ENCODE measurements at regions not wholly inside any gene's neighbourhood (a gene's known extent, or its start where the extent isn't known, plus 50 kb on each side); places are given as distances from the start of the nearest gene placed in this dataset.

DNA sequence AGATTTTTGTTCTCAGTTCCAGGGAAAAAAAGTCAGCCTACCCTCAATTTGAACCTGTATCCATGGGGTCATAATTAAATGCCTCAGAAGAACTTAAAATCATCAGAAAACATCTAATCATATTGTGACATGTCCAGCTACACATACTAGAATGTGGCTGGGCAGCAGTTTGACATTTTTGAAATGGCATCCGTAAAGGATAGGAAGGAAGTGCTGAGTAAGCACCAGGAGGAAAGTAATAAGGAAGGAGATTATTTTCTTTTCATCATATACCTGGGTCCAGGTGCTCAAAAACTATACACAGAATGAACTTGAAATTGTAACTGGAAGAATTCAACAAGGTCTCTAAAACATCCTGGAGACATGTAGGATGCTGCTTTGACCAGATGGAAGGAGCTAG is 116.9 kb upstream of the RAI14 start:
- no peaks in the 10 kb centered on the region for H3K4me1 ChIP-seq
- H3K27me3 ChIP-seq = peaks cover 3% of the 10 kb centered on the region
- WGBS = 47% methylated on average over 1 of the region's 1 CpG
- DNase-seq (ENCODE audit: low spot score in 2 of 2) = no peak
- no peaks in the 10 kb centered on the region for H3K36me3 ChIP-seq
- H3K9me3 ChIP-seq = no peaks in the 10 kb centered on the region
- no peak for TF ChIP-seq EP300 (IDR thresholded peaks at IDR 0.05)
- no peak for TF ChIP-seq POLR2A (IDR thresholded peaks at IDR 0.05)
- TF ChIP-seq, protein P1, sequence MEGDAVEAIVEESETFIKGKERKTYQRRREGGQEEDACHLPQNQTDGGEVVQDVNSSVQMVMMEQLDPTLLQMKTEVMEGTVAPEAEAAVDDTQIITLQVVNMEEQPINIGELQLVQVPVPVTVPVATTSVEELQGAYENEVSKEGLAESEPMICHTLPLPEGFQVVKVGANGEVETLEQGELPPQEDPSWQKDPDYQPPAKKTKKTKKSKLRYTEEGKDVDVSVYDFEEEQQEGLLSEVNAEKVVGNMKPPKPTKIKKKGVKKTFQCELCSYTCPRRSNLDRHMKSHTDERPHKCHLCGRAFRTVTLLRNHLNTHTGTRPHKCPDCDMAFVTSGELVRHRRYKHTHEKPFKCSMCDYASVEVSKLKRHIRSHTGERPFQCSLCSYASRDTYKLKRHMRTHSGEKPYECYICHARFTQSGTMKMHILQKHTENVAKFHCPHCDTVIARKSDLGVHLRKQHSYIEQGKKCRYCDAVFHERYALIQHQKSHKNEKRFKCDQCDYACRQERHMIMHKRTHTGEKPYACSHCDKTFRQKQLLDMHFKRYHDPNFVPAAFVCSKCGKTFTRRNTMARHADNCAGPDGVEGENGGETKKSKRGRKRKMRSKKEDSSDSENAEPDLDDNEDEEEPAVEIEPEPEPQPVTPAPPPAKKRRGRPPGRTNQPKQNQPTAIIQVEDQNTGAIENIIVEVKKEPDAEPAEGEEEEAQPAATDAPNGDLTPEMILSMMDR (IDR thresholded peaks at IDR 0.05) = no peak
- no peak for TF ChIP-seq POLR2AphosphoS5 (IDR thresholded peaks at IDR 0.05)
- H3K4me3 ChIP-seq = no peak overlapping the region
- H3K27ac ChIP-seq = no peak overlapping the region

DNA sequence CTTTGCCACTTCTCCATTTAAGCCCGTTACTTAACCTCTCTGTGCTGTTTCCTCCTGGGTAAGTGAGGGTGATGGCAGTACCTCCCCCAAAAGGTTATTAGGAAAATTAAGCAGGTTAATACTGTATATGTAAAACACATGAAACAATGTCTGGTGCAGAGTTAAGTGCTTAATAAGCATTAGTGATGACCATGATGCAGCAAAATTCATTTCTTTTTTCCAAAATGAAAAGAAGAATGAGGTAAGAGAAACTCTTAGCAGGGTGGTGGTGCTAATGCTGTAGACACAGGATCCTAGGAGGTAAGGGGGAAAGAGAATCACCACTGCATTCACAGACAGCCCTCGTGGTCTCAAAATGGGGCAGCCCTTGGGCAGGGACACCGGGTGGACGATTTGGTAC is 115.1 kb upstream of the RAI14 start:
- no peak for TF ChIP-seq POLR2A (IDR thresholded peaks at IDR 0.05)
- TF ChIP-seq EP300 (IDR thresholded peaks at IDR 0.05) = no peak
- TF ChIP-seq POLR2AphosphoS5 (IDR thresholded peaks at IDR 0.05) = no peak
- TF ChIP-seq, protein P1 (IDR thresholded peaks at IDR 0.05) = no peak
- no peaks in the 10 kb centered on the region for H3K36me3 ChIP-seq
- H3K4me3 ChIP-seq = no peak overlapping the region
- no peaks in the 10 kb centered on the region for H3K4me1 ChIP-seq
- 90% methylated on average over 4 of the region's 4 CpGs for WGBS
- peaks cover 3% of the 10 kb centered on the region for H3K27me3 ChIP-seq
- peaks cover 8% of the 10 kb centered on the region for H3K9me3 ChIP-seq
- no peak for DNase-seq (ENCODE audit: low spot score in 2 of 2)
- no peak overlapping the region for H3K27ac ChIP-seq

DNA sequence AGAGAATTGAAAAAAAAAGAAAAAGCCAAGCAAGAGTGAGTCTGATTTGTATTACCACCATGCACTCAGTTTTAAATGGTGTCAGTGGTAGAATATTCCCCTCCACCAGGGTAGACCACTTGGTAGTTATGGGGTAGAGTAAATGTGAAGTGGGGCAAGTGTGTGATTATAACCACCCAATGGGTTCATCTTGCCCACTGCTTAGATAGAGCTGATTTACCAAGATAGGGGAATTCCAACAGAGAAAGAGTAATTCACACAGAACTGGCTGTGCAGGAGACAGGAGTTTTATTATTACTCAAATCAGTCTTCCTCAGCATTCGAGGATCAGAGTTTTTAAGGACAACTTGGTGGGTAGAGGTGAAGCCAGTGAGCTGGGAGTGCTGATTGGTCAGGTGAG is 113.3 kb upstream of the RAI14 start:
- Histone ChIP-seq H3K27ac (no peak overlapping the region), H3K36me3 (no peaks in the 10 kb centered on the region), H3K9me3 (peaks cover 8% of the 10 kb centered on the region), H3K27me3 (peaks cover 3% of the 10 kb centered on the region), H3K4me3 (no peak overlapping the region), H3K4me1 (no peaks in the 10 kb centered on the region)
- TF ChIP-seq, protein P1 (IDR thresholded peaks at IDR 0.05) = no peak
- no peak for TF ChIP-seq POLR2A (IDR thresholded peaks at IDR 0.05)
- no peak for TF ChIP-seq EP300 (IDR thresholded peaks at IDR 0.05)
- no peak for TF ChIP-seq POLR2AphosphoS5 (IDR thresholded peaks at IDR 0.05)
- DNase-seq (ENCODE audit: low spot score in 2 of 2) = no peak
- 39% methylated on average over 1 of the region's 1 CpG for WGBS

DNA sequence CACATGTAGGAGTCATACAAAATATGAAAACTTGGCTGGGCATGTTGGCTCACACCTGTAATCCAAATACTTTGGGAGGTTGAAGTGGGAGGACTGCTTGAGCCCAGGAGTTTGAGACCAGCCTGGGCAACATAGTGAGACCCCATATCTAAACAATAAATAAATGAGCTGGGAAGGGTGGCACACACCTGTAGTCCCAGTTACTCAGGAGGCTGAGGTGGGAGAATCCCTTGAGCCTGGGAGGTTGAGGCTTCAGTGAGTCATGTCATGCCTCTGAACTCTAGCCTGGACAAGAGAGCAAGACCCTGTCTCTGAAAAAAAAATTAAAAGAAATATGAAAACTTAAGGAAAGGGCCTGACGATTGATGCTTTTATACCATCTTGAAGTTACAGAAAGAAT is 112.4 kb upstream of the RAI14 start:
- no peak overlapping the region for H3K27ac ChIP-seq
- peaks cover 8% of the 10 kb centered on the region for H3K9me3 ChIP-seq
- H3K27me3 ChIP-seq = peaks cover 3% of the 10 kb centered on the region
- no peak overlapping the region for H3K4me3 ChIP-seq
- H3K36me3 ChIP-seq = no peaks in the 10 kb centered on the region
- TF ChIP-seq POLR2AphosphoS5 (IDR thresholded peaks at IDR 0.05) = no peak
- TF ChIP-seq POLR2A (IDR thresholded peaks at IDR 0.05) = no peak
- no peak for TF ChIP-seq EP300 (IDR thresholded peaks at IDR 0.05)
- TF ChIP-seq, protein P1 (IDR thresholded peaks at IDR 0.05) = no peak
- no peaks in the 10 kb centered on the region for H3K4me1 ChIP-seq
- DNase-seq (ENCODE audit: low spot score in 2 of 2) = no peak
- WGBS = 50% methylated on average over 1 of the region's 1 CpG

DNA sequence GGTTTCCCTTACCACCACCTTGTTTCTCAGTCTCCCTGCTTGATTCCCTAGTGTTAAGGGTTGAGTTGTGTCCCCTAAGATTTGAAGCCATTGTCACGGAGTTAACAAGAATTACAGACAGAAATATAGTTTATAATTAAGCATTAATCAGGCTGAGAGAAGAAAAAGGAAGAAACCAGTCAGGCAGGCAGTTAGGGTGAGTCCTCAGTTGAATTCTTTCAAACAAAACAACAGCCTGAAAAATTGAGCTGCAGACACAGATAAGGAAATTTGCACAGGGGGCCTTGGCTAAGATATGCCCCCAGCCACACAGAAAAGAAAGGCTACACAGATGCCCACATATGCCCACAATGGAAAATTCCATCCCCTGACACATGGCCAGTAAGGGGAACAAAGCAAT is 111.7 kb upstream of the RAI14 start:
- H3K27ac ChIP-seq = no peak overlapping the region
- peaks cover 8% of the 10 kb centered on the region for H3K9me3 ChIP-seq
- no peak overlapping the region for H3K4me3 ChIP-seq
- no peaks in the 10 kb centered on the region for H3K4me1 ChIP-seq
- 78% methylated on average over 1 of the region's 1 CpG for WGBS
- no peaks in the 10 kb centered on the region for H3K36me3 ChIP-seq
- TF ChIP-seq EP300 (IDR thresholded peaks at IDR 0.05) (no peak), POLR2AphosphoS5 (IDR thresholded peaks at IDR 0.05) (no peak), POLR2A (IDR thresholded peaks at IDR 0.05) (no peak)
- TF ChIP-seq, protein P1 (IDR thresholded peaks at IDR 0.05) = no peak
- no peak for DNase-seq (ENCODE audit: low spot score in 2 of 2)
- peaks cover 3% of the 10 kb centered on the region for H3K27me3 ChIP-seq

Data from suprapubic skin (tissue), 4 donors.